ENCODE measurements at regions not wholly inside any gene's neighbourhood (a gene's known extent, or its start where the extent isn't known, plus 50 kb on each side); places are given as distances from the start of the nearest gene placed in this dataset.

DNA sequence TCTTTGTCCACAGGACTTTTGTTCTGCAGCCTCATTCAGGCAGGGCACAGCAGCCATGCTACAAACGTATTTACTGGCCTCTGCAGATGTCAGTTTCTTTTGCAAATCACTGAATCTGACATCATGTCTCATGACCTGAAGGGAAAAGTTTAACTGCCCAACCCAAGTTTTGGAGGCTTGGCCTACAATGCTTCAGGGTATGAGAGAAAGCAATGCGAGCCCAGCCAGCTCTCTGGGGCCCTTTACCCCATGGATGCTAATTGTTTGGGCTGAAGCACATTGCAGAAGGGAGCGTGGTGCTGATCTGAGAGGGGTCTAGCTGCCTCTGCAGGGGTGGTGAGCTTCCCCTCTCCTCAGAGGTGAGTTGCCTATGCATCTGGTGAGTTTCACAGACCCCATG is 179.9 kb upstream of the CXCL12 start:
- H3K9me3 ChIP-seq (ENCODE audit: control insufficient read depth in 2 of 2, low read length in 2 of 2) = no peaks in the 10 kb centered on the region
- H3K27me3 ChIP-seq (ENCODE audit: control insufficient read depth in 1 of 2, insufficient read depth in 2 of 2, low read length in 2 of 2) = no peaks in the 10 kb centered on the region
- no peaks in the 10 kb centered on the region for H3K4me1 ChIP-seq (ENCODE audit: control insufficient read depth, insufficient read depth, low read length)
- no peak overlapping the region for H3K4me3 ChIP-seq (ENCODE audit: low read length in 2 of 2)
- H3K36me3 ChIP-seq (ENCODE audit: control insufficient read depth in 2 of 2, insufficient read depth in 2 of 2, low read length in 2 of 2) = no peaks in the 10 kb centered on the region
- H3K27ac ChIP-seq (ENCODE audit: low read length) = no peak overlapping the region
- no peak overlapping the region for H3K9ac ChIP-seq (ENCODE audit: low read length in 2 of 2)

DNA sequence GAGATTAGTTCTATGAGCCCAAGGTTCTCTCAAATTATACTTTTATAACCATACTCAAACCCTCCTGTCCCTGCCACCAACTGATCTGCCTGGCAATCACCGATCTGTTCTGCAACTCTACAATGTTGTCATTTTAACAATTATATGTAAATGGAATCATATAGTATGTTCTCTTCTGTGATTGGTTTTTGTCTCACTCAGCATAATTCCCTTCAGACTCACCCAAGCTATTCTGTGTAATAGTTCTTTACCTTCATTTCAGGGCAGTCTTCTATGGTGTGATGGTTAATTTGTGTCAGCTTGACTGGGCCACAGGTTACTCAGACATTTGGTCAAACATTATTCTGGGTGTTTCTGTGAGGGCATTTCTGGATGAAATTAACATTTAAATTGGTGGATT is 181.9 kb upstream of the CXCL12 start:
- Histone ChIP-seq H3K9ac (ENCODE audit: low read length in 2 of 2) (no peak overlapping the region), H3K4me3 (ENCODE audit: low read length in 2 of 2) (no peak overlapping the region), H3K9me3 (ENCODE audit: control insufficient read depth in 2 of 2, low read length in 2 of 2) (no peaks in the 10 kb centered on the region), H3K36me3 (ENCODE audit: control insufficient read depth in 2 of 2, insufficient read depth in 2 of 2, low read length in 2 of 2) (no peaks in the 10 kb centered on the region), H3K27me3 (ENCODE audit: control insufficient read depth in 1 of 2, insufficient read depth in 2 of 2, low read length in 2 of 2) (no peaks in the 10 kb centered on the region), H3K27ac (ENCODE audit: low read length) (no peak overlapping the region), H3K4me1 (ENCODE audit: control insufficient read depth, insufficient read depth, low read length) (no peaks in the 10 kb centered on the region)

DNA sequence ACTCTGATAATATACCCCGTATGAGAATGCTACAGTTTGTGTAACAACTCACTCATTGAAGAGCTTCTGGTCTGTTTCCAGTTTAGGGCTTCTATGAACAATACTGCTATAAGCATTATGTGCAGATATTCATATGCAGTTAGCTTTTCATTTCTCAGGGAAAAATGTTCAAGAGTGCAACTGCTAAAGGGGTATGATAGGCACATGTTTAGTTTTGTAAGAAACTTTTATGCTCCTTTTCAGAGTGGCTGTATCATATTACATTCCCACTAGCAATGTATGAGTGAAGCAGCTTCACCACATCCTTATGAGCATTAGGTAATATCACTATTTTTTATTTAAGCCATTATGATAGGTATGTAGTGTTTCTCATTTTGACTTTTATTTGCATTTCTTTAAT is 182.6 kb upstream of the CXCL12 start:
- H3K9ac ChIP-seq (ENCODE audit: low read length in 2 of 2) = no peak overlapping the region
- H3K9me3 ChIP-seq (ENCODE audit: control insufficient read depth in 2 of 2, low read length in 2 of 2) = no peaks in the 10 kb centered on the region
- H3K4me1 ChIP-seq (ENCODE audit: control insufficient read depth, insufficient read depth, low read length) = no peaks in the 10 kb centered on the region
- no peak overlapping the region for H3K27ac ChIP-seq (ENCODE audit: low read length)
- H3K27me3 ChIP-seq (ENCODE audit: control insufficient read depth in 1 of 2, insufficient read depth in 2 of 2, low read length in 2 of 2) = no peaks in the 10 kb centered on the region
- no peaks in the 10 kb centered on the region for H3K36me3 ChIP-seq (ENCODE audit: control insufficient read depth in 2 of 2, insufficient read depth in 2 of 2, low read length in 2 of 2)
- H3K4me3 ChIP-seq (ENCODE audit: low read length in 2 of 2) = no peak overlapping the region

DNA sequence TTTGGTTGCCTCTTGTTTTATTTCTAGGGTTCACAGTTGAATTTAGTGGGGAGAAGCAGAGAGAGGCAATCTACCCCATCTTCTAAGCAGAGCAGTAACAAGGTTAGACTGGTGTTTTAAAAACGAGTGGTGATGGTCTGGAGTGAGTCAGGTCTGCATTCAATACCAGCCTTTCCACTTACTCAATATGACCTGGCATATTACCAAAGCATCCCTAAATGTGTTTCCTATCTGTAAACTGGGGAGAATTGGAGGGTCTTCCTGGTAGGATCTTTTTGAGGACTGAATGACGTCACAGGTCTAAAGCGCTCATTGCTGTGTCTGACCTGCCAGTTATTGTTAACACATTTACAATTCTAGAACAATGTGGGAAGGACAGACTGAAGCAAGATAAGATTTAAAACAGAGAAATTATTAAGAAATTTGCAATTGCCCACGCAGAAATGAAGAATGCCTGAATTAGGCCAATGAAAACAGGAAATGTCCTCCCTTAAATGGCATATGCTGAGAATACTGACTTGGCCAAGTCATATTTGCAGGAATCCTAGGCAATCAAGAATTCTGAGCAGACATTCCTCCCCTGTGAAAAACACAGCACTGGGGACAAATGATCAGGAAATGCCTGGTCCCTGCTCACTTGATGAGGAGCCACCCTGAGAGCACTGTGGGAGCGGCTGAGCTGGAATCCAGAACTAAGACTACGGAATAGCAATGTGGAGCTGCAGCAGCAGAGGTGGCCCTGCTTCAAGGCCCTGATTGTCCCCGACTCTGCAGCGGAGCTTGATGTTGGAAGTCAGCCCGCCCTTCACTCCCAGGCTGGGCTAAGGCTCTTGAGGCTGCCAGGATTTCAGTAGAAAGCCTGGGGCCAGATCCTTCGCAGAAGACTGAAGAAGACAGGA is 184.5 kb upstream of the CXCL12 start:
- Histone ChIP-seq H3K4me1 (ENCODE audit: control insufficient read depth, insufficient read depth, low read length) (no peaks in the 10 kb centered on the region), H3K4me3 (ENCODE audit: low read length in 2 of 2) (no peak overlapping the region), H3K9ac (ENCODE audit: low read length in 2 of 2) (no peak overlapping the region), H3K27ac (ENCODE audit: low read length) (no peak overlapping the region), H3K27me3 (ENCODE audit: control insufficient read depth in 1 of 2, insufficient read depth in 2 of 2, low read length in 2 of 2) (no peaks in the 10 kb centered on the region), H3K9me3 (ENCODE audit: control insufficient read depth in 2 of 2, low read length in 2 of 2) (no peaks in the 10 kb centered on the region), H3K36me3 (ENCODE audit: control insufficient read depth in 2 of 2, insufficient read depth in 2 of 2, low read length in 2 of 2) (no peaks in the 10 kb centered on the region)

DNA sequence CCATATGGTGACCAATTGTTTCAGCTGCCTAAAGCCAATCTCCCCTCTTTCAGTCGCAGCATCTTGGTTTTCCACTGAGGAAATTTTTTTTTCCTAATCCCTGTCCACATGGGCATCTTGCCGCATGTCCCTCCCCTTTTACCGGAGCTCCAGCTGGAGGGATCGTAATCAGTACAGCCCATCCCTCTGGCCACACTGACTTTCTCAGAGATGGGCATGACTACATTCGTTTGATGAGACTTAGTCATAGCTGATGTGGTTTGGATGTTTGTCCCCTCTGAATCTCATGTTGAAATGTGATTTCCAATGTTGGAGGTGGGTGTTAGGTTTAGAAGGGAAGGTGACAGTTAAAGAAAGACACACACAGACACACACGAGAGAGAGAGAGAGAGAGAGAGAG is 186.8 kb upstream of the CXCL12 start:
- Histone ChIP-seq H3K9me3 (ENCODE audit: control insufficient read depth in 2 of 2, low read length in 2 of 2) (no peaks in the 10 kb centered on the region), H3K4me1 (ENCODE audit: control insufficient read depth, insufficient read depth, low read length) (no peaks in the 10 kb centered on the region), H3K27ac (ENCODE audit: low read length) (no peak overlapping the region), H3K4me3 (ENCODE audit: low read length in 2 of 2) (no peak overlapping the region), H3K9ac (ENCODE audit: low read length in 2 of 2) (no peak overlapping the region), H3K27me3 (ENCODE audit: control insufficient read depth in 1 of 2, insufficient read depth in 2 of 2, low read length in 2 of 2) (no peaks in the 10 kb centered on the region), H3K36me3 (ENCODE audit: control insufficient read depth in 2 of 2, insufficient read depth in 2 of 2, low read length in 2 of 2) (no peaks in the 10 kb centered on the region)

DNA sequence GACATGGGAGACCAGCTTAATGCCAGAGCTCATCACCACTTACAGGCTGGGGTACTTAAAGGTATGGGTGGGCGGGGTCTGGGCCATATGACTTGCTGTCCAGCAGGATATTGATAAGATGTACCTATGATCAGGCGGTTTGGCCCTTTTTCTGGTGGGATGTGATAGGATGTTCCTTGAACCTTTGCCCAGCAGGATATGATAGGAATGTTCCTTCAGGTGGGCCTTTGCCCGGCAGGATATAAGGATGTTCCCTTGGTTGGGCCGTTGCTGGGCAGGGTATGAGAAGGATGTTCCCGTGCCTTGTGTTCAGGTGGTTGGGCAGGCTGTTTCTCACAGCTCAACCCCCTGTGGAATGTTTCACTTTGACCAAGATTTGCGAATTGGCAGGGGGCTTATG is 187.2 kb upstream of the CXCL12 start:
- Histone ChIP-seq H3K4me3 (ENCODE audit: low read length in 2 of 2) (no peak overlapping the region), H3K27me3 (ENCODE audit: control insufficient read depth in 1 of 2, insufficient read depth in 2 of 2, low read length in 2 of 2) (no peaks in the 10 kb centered on the region), H3K4me1 (ENCODE audit: control insufficient read depth, insufficient read depth, low read length) (peaks cover 2% of the 10 kb centered on the region), H3K9ac (ENCODE audit: low read length in 2 of 2) (no peak overlapping the region), H3K27ac (ENCODE audit: low read length) (no peak overlapping the region), H3K36me3 (ENCODE audit: control insufficient read depth in 2 of 2, insufficient read depth in 2 of 2, low read length in 2 of 2) (no peaks in the 10 kb centered on the region), H3K9me3 (ENCODE audit: control insufficient read depth in 2 of 2, low read length in 2 of 2) (no peaks in the 10 kb centered on the region)

DNA sequence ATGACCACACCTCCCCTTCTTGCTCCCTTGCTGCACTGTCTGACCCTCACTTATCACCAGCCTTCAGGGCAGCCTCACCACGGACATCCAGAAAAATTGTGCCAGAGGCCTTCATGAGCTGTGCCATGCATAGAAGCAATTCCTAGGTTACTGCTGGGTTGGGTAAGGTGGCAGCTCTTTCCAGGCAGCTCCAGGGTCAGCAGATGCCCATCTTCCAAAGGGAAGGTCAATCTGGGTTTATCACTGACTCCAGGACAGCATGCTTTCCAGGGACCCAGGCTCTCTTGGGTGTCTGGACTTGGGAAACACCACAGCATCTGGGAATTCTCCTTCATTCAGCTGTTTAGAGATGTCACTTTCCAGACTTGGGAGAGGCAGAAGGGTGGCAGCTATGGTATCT is 188.9 kb upstream of the CXCL12 start:
- Histone ChIP-seq H3K4me3 (ENCODE audit: low read length in 2 of 2) (no peak overlapping the region), H3K9ac (ENCODE audit: low read length in 2 of 2) (no peak overlapping the region), H3K9me3 (ENCODE audit: control insufficient read depth in 2 of 2, low read length in 2 of 2) (no peaks in the 10 kb centered on the region), H3K27me3 (ENCODE audit: control insufficient read depth in 1 of 2, insufficient read depth in 2 of 2, low read length in 2 of 2) (no peaks in the 10 kb centered on the region), H3K36me3 (ENCODE audit: control insufficient read depth in 2 of 2, insufficient read depth in 2 of 2, low read length in 2 of 2) (no peaks in the 10 kb centered on the region), H3K27ac (ENCODE audit: low read length) (no peak overlapping the region), H3K4me1 (ENCODE audit: control insufficient read depth, insufficient read depth, low read length) (peaks cover 3% of the 10 kb centered on the region)

DNA sequence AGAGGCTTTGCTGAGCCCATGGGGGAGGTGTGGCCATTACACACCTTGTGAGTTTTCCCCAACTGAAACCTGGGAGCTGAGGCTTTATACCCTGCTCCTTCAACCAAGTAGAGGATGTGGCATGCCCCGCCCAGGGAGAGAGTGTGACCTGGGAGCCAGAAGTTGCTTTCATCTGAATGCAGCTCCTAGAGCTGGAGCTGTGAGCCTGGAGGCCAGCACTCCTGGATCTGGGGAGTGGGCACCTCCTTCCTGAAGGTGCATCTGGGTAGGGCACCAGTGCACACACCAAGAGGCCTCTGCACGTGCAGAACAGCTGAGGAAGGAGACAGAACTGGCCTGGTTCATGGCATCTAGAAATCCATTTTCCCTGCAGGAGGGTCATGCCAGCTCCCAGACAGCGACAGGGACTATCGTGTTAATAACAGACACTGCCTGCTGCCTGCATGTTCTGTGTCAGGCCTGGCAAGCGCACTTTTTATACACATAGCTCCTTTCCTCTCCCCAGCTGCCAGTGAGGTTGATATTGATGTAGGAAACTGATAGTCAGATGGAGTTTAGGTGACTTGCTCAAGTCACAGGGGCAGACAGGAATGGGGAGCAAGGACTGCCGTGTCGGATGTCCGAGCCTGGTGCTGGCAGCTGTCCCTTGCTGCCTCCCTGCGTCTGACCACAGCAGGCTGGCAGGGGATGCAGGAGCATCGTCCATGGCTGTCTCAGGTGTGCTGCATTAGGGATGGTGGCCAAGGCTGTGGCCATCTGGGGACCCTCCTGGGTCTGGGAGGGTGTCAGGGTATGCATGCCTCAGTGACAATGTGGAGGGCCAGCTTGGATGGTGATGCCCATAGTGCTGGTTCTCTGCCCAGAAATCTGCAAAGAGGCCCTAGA is 189.9 kb upstream of the CXCL12 start:
- no peak overlapping the region for H3K27ac ChIP-seq (ENCODE audit: low read length)
- H3K9me3 ChIP-seq (ENCODE audit: control insufficient read depth in 2 of 2, low read length in 2 of 2) = no peaks in the 10 kb centered on the region
- peaks cover 3% of the 10 kb centered on the region for H3K4me1 ChIP-seq (ENCODE audit: control insufficient read depth, insufficient read depth, low read length)
- no peak overlapping the region for H3K9ac ChIP-seq (ENCODE audit: low read length in 2 of 2)
- no peaks in the 10 kb centered on the region for H3K27me3 ChIP-seq (ENCODE audit: control insufficient read depth in 1 of 2, insufficient read depth in 2 of 2, low read length in 2 of 2)
- no peaks in the 10 kb centered on the region for H3K36me3 ChIP-seq (ENCODE audit: control insufficient read depth in 2 of 2, insufficient read depth in 2 of 2, low read length in 2 of 2)
- H3K4me3 ChIP-seq (ENCODE audit: low read length in 2 of 2) = no peak overlapping the region

DNA sequence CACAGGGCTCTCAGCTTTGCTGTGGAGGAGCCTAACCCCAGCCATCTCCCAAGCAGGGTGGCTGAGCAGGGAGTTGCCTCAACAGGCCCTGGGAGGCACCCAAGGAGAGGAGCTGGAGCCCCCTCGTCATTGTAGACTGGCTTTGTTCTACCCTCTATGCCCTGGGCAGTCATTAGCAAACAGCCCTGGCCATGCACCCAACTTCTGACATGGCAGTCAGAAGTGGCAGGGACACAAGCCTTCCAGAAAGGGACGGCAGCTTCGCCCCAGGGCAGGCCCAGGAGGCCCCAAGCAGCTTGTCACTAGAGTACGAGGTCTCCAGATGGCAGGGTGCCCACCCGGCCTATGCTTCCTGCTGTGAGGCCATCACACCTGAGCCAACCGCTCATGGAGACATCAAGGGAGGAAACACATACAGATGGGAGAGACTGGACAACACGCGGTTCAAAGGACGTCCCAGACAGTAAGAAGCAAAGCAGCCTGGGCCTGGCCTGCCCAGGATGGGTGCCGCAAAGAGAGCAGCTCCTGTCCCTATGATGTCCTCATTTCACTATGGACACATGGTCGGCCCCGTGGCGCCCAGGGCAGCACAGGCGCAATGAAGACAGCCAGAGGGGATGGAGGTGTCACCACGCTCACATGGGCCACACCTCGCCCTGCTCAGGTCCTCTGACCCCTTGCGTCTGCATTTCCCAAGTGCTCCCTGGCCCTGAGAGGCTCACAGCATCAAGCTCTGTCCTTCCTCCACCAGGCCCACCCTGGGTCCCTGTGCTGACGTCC is 190.9 kb upstream of the CXCL12 start:
- peaks cover 3% of the 10 kb centered on the region for H3K4me1 ChIP-seq (ENCODE audit: control insufficient read depth, insufficient read depth, low read length)
- no peak overlapping the region for H3K4me3 ChIP-seq (ENCODE audit: low read length in 2 of 2)
- H3K9ac ChIP-seq (ENCODE audit: low read length in 2 of 2) = no peak overlapping the region
- no peaks in the 10 kb centered on the region for H3K36me3 ChIP-seq (ENCODE audit: control insufficient read depth in 2 of 2, insufficient read depth in 2 of 2, low read length in 2 of 2)
- H3K27ac ChIP-seq (ENCODE audit: low read length) = no peak overlapping the region
- no peaks in the 10 kb centered on the region for H3K9me3 ChIP-seq (ENCODE audit: control insufficient read depth in 2 of 2, low read length in 2 of 2)
- no peaks in the 10 kb centered on the region for H3K27me3 ChIP-seq (ENCODE audit: control insufficient read depth in 1 of 2, insufficient read depth in 2 of 2, low read length in 2 of 2)

DNA sequence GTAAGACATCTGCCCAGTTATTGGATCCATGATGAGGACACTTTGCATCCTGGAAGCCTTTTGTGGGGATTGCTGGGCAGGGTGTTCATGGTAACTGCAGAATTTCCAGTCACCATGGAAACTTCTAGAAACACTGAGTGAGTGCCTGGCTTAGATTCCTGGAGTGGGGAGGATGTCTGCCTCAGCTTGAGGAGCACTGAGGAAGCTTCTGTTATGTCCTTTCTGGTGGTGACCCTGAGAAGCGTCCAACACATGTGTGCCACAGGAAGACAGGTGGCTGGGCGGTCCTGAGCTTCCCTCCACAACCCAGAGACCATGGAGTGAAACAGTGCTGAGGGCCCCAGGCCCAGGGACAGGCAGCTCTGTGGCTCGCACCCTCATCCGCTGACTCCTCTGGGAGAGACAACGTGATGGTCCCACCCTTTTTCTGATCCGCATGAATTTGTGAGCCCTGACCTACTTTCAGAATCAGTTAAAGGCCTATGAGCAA is 191.8 kb upstream of the CXCL12 start:
- H3K9me3 ChIP-seq (ENCODE audit: control insufficient read depth in 2 of 2, low read length in 2 of 2) = no peaks in the 10 kb centered on the region
- no peaks in the 10 kb centered on the region for H3K27me3 ChIP-seq (ENCODE audit: control insufficient read depth in 1 of 2, insufficient read depth in 2 of 2, low read length in 2 of 2)
- no peak overlapping the region for H3K9ac ChIP-seq (ENCODE audit: low read length in 2 of 2)
- H3K36me3 ChIP-seq (ENCODE audit: control insufficient read depth in 2 of 2, insufficient read depth in 2 of 2, low read length in 2 of 2) = no peaks in the 10 kb centered on the region
- no peak overlapping the region for H3K27ac ChIP-seq (ENCODE audit: low read length)
- H3K4me1 ChIP-seq (ENCODE audit: control insufficient read depth, insufficient read depth, low read length) = peaks cover 3% of the 10 kb centered on the region
- no peak overlapping the region for H3K4me3 ChIP-seq (ENCODE audit: low read length in 2 of 2)
